Stimulated activated CD8-positive, alpha-beta memory T cell treated with anti-CD3 and anti-CD28 coated beads, Interleukin-7, amount 100 ng/mL, for 1 hour (primary cell): ENCODE measurements at regions not wholly inside any gene's neighbourhood (a gene's known extent, or its start where the extent isn't known, plus 50 kb on each side); places are given as distances from the start of the nearest gene placed in this dataset.
"Not testable (repeated sequence)": the region's sequence is repeated elsewhere in the genome, so short reads cannot be mapped to it uniquely, and the experiment has no call there.

Experiments used
- DNase-seq, 2 donors: peaks; one replicate each; pipeline ENCODE4 v3.0.0-alpha.2; 2020; ENCODE audit warnings: low read depth in 2 of 2

DNA sequence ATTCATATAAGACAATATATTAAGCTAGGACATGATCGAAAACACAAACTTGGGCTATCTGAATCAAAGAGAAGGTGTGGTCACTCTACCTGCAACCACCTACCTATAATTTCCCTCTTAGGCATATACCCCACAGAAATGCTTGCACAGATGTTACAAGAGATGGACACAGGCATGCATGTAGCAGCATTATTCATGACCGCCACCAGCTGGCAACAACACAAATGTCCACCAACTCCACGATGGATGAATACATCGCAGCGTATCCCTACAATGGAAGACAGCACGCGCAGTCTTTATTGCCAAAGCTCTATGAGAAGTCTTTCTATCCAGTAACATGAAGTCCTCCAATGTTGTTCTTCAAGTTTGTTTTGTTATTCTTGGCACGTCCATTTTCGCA is 90.8 kb downstream of the ARL4C start:
- no peak for DNase-seq

GRCh38 chr2:234405462-234405861 is 91.4 kb downstream of the ARL4C start:
- DNase-seq = no peak

- no peak for DNase-seq
These were observed 91.9 kb downstream of the ARL4C start for GRCh38 chr2:234404957-234405356.

- no peak for DNase-seq
These were observed 93.1 kb downstream of the ARL4C start for GRCh38 chr2:234403751-234404150.

DNA sequence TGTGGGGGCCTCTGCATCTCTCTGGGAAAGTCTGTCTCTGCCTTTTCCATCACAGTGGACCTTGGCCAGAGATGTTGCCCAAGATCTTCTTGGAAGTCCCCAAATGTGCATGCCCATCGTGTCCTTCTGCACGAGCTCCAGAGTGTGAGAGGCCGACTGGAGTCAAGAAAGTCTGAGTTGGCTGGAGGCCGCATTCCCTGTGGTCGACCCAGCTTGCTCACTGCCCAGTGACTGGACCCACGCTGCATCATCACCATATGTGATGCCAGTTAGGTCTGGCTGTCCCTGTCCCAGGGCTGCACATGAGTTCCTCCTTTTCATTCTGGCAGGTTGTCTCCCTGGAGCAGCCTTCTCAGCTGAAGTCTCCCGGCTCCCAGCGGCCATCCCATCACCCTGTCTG is 93.8 kb downstream of the ARL4C start:
- no peak for DNase-seq

DNA sequence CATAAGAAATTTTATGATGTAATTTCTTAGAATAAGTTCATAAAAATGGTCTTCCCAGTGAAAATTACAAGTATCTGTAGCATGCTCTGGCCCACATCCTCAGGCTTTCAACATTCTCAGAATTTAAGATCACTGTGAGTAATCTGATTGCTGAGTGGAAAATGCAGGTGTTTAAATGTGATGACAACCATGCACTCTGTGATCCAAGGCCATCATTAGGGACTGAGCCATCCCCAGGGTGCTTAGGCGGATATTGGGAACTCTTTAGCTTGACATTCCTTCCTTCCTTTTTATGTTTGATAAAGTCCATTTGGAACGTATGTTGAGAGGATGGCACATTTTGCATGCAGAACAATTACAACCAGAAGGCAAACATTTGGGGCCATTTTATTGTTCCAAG is 95.5 kb downstream of the ARL4C start:
- no peak for DNase-seq

DNA sequence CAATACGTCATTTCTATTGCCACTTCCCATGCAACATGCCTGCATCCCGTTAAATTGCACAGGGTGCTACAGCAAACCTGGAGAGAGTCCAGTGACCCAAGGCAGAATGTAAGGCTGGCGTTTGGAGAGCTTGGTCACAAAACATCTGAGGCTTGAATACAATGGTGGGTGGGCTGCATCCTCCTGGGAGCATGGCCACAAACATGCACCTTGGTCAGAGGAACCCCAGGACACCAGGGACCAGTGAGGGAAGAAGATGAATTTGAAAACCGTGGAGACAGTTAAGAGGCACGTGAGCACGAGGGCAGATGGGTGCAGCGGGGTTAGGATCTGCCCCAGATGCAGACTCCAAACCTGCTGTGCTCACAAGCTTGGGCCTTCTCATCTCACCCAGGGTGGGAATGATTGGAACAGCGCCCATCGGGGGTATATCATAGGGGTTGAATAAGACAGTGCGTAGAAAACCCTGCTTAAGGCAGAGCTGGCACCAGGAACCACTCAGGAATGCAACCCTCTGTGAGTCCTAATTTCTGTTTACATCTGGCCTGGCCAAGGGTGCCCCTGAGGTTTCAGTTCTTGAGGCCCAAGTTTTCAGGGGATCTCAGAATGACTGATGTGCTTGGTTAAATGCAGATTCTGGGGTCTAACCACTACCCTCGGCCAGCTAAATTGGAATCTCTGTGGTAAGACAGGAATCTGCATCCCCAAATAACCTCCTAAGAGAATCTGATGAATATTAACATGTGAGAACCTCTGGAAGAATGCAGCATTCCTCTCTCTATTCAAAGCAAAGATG is 97.2 kb downstream of the ARL4C start:
- no peak for DNase-seq

DNA sequence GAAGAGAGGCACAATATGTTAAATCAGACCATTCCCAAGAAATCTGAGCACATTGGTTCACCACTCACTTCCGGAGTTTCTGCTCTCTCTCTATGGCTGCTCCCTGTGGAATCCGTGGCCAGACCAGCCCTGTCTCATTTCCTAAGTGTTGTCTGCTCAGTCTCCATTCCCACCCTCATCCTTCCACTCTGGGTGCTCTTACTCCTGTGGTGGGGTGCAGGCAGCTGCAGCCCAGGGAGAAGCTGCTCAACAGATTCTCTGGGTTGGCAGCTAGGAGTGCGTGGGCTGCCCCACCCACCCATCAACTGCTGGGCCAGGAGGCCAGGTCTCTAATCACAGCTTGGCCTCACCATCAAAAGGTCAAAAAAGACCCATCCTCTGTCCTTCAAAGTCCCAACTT is 98.3 kb downstream of the ARL4C start:
- DNase-seq = no peak

DNA sequence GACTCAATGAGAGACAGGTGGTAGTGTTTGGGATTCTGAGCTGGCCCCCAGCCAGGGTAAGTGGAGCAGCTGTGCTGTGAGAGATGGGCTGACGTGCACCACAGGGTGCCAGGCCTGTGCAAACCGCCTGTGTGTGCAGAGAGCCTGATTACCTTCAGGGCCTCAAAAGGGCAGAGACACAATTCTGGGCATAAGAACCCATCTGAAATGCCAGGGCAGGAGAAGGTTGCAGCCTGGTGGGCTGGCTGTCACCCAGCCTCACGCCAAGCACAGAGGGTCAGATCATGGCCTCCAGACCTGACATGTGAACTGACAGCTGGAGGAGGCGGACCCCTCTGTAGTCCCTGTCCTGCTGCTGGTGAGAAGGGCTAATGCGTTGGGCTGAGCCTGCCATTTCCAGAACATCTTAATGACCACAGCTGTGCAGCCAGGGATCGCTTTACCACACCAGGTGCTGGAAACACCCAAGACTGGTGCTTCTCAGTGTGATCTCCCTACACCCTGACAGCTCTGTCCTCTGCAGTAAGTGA is 100.9 kb downstream of the ARL4C start:
- DNase-seq = no peak

- no peak for DNase-seq
These were observed 102.4 kb downstream of the ARL4C start for GRCh38 chr2:234394450-234394849.

DNA sequence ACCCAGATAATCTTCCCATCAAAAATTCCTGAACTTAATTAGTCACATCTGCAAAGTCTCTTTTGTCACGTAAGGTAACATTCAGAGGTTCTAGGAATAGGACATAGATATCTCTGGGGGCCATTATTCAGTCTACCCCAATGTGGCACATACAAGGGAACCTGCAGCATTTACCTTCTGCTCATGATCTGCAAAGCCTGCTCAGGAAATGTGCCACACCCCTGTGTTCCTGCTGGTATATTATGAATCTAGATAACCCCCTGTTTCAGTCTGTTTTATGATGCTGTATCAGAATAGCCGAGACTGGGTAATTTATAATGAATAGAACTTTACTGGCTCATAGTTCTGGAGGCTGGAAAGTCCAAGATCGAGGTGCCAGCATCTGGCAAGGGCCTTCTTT is 103.5 kb downstream of the ARL4C start:
- no peak for DNase-seq

GRCh38 chr2:234392041-234392615 is 104.8 kb downstream of the ARL4C start:
- DNase-seq = no peak

DNA sequence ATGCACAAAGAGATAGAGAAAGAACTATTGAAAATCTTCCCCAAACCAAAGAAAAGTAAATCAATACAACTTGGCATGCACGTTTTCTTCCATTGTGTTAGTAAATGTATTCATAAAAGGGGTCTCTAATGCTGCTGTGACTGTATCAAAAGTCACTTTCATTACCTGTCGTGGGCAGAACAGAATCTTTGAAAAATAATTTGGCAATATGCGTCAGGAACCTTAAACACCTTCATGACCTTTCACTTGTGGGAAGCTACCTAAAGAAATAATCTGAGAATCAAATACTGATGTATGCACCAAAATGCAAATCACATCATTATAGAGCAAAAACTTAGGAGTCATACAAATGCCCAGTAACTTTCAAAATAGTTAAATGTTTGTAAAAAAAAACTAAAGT is 105.3 kb downstream of the ARL4C start:
- no peak for DNase-seq

- not testable (repeated sequence) for DNase-seq
These were observed 107.2 kb downstream of the ARL4C start for GRCh38 chr2:234389661-234390060.

DNA sequence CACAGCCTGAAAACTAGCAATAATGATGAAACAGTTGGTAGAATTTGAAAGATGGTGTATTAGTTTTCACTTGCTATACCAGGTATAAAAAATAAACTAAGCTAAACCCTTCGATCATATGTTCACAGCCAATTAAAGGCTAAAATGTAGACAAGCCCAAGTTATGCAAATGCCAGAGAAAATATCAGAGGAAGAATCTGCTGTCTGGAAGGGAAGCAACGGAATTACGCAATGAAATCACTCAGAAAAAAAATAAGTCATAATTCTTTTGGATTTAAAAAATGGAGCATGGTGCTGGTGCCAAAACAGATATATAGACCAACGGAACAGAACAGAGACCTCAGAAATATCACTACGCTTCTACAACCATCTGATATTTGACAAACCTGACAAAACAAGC is 108.3 kb downstream of the ARL4C start:
- no peak for DNase-seq

DNA sequence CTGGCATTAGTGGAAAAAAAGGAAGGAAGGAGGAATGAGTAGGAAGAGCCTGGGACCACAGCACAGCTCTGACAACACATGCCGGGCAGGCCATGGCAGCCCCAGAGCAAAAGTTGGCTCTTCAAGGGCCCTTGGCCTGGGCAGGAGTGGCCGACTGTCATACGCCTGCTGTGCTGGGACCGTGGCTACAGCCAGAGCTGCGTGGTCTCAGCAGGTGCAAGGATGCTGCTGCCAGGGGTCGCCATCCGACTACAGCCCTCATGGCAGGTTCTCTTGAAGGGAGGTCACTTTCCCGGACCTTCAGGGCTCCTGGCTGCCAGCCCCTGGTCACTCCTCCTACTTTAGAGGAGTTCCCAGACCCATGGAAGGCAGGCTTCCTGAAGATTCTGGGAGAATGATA is 109.9 kb downstream of the ARL4C start:
- DNase-seq = no peak

DNA sequence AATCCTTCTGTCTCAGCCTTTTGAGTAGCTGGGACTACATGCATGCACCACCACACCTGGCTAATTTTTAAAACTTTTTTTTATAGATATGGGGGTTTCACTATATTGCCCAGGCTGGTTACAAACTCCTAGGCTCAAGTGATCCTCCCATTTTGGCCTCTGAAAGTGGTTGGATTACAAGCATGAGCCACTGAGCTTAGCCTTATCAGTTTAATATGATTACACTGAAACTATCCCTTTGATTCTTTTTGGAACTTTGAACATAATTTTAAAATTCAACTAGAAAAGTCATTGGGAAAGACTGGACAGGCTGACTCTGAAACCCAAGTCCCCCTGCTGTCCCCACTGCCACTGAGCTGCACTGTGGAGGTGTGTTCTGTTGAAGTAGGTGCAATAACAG is 114.8 kb downstream of the ARL4C start:
- DNase-seq = no peak

DNA sequence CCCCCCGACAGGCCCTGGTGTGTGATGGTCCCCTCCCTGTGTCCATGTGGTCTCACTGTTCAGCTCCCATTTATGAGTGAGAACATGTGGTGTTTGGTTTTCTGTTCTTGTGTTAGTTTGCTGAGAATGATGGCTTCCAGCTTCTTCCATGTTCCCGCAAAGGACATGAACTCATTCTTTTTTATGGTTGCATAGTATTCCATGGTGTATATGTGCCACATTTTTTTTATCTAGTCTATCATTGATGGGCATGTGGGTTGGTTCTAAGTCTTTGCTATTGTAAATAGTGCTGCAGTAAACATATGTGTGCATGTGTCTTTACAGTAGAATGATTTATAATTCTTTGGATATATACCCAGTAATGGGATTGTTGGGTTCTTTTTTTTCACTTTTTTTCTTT is 117.9 kb downstream of the ARL4C start:
- not testable (repeated sequence) for DNase-seq

- DNase-seq = no peak
These were observed 118.4 kb downstream of the ARL4C start for GRCh38 chr2:234378440-234378839.

DNA sequence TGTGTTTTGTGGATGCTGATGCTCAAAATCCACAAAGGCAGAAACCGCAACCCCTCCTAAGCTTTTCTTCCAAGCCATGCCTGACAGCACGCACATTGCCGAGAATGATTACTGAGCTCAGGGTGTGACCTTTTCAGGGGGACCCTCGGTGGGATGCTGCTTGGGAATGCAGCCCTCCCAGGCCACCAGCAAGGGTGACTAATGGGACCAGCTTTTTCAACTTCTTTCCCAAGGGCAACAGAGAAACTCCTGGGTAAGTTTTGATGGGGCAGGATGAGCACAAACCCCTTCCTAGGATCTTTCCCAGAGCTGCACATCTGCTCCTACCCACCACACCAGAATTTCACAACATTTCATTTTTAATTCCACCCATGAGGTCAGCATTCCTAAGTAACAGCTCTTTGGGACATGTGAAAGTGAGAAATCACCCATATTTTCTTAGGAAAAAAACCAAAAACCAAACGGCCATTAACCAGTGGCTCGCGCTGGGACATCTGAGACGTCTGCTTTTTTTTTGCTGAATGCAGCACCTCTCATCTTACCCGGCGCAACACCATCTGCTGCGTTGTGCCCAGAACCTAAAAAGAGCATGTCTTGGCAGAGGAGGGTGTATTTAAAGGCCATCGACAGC is 119.0 kb downstream of the ARL4C start:
- DNase-seq = no peak

DNA sequence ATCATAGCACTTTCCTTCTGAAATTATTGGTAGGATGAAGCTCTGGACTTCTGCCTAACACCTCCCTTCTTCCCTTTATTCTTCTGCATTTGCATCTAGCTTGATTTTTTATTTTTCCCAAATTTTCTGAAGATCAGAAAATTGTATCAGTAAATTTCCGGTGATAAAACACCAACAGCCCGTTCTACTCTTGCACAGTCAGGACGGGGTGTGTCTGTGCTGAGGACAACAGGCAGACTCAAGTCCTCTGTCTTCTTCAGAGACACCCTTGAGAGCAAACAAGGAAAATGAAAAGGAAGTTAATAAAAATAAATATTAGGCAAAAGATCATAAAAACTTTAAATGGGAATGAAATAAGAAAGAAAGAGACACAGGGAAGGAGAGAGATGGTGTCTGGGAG is 120.7 kb downstream of the ARL4C start:
- DNase-seq = no peak

DNA sequence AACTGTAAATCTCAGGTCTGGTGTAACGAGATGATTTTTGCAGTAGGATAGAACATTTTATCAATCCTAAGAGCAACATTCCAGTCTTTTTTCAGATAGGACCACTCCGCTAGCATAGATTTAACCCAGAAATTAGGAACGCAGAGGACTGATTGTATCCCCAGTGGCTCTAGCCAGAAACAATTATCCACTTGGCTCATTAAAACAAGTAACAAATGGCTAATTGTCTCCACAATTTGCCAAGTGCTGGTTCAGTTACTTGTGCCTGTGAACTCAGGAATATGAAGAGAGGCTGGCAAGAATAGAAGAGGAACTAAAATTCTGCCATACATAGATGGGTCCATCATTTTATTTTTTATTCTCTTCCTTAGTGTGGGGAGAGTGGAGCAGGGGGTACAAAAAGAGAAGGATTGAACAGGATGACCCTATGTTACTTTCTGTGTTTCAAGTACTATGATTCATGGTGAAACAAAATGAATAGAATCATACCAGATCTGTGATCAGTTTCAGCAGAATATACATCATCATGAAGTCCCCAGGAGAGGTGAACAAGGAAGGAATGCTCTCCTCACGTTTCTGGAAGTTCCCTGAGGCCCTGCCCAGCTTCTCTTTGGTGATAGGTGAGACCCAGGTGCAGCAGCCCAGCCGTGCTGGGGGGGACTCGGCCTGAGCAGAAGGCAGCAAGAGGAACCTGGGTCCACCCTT is 121.6 kb downstream of the ARL4C start:
- no peak for DNase-seq
